Suprapubic skin (tissue), 3 donors: ENCODE measurements at regions not wholly inside any gene's neighbourhood (a gene's known extent, or its start where the extent isn't known, plus 50 kb on each side); places are given as distances from the start of the nearest gene placed in this dataset.

ENCODE experiments used
- CTCF ChIP-seq, 2 donors: fragments of 200-600 bp in 1 of 2; fragments of 450-650 bp in 1 of 2; sonication (generic) in 1 of 2; IDR thresholded peaks; one replicate each; pipeline ENCODE4 v1.5.1; 2016 to 2019; ENCODE audit warnings: antibody characterized with exemption in 2 of 2, mild to moderate bottlenecking in 1 of 2, moderate library complexity in 1 of 2
- EP300 ChIP-seq: sonication (generic); formaldehyde crosslinking; IDR thresholded peaks from one replicate; pipeline ENCODE4 v1.6.1; 2017; ENCODE audit warnings: antibody characterized with exemption
- POLR2A ChIP-seq, 2 donors: fragments of 450-650 bp; IDR thresholded peaks; one replicate each; pipeline ENCODE4 v1.6.1; 2017; ENCODE audit warnings: antibody characterized with exemption in 2 of 2, mild to moderate bottlenecking in 2 of 2, moderate library complexity in 2 of 2

GRCh38 chr3:152060701-152061100, 187.3 kb downstream of the SUCNR1 start:
- TF ChIP-seq CTCF (IDR thresholded peaks at IDR 0.05), result no peak
- TF ChIP-seq POLR2A (IDR thresholded peaks at IDR 0.05), result no peak
- no peak for TF ChIP-seq EP300
